Skin epidermis (tissue), 12 donors: ENCODE measurements at regions not wholly inside any gene's neighbourhood (a gene's known extent, or its start where the extent isn't known, plus 50 kb on each side); places are given as distances from the start of the nearest gene placed in this dataset.
"Not testable (repeated sequence)": the region's sequence is repeated elsewhere in the genome, so short reads cannot be mapped to it uniquely, and the experiment has no call there.

Experiments
- H3K27ac ChIP-seq, 21 experiments: fragments of 200-600 bp; sonication (generic) in 11 of 21; one replicate each; pipeline ENCODE4 v1.5.0; 2020; ENCODE audit warnings: mild to moderate bottlenecking in 3 of 21, inconsistent platforms in 2 of 21, moderate library complexity in 2 of 21
- H3K4me3 ChIP-seq, 7 experiments: fragments of 200-600 bp; sonication (generic) in 2 of 7; one replicate each; pipeline ENCODE4 v1.5.0; 2020; ENCODE audit warnings: inconsistent platforms in 2 of 7, mild to moderate bottlenecking in 2 of 7, moderate library complexity in 1 of 7

DNA sequence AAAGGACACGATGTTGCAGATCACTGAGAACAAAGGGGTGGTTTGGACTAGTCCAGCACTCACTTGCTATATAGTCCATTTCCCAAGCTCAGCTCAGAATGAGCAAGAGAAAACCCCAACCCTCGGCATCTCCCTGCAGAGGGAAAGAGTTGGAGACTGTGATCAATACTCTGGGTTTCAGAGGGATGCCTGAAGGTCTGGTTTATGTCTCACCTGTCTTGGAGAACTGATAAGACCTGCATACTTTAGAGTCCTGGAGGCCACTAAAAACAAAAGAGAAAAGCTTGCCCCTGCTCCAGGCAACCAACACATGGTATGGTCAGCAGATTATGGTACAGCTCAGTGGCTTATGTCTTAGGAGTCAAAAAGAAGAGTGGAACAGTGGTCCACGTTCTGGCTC is 1006.9 kb downstream of the CDH9 start:
- Histone ChIP-seq H3K4me3 (no peak overlapping the region), H3K27ac (no peak overlapping the region)

- H3K4me3 ChIP-seq: no peak overlapping the region
- no peak overlapping the region for H3K27ac ChIP-seq
Measured at GRCh38 chr5:26026044-26026443, 1012.3 kb downstream of the CDH9 start.

DNA sequence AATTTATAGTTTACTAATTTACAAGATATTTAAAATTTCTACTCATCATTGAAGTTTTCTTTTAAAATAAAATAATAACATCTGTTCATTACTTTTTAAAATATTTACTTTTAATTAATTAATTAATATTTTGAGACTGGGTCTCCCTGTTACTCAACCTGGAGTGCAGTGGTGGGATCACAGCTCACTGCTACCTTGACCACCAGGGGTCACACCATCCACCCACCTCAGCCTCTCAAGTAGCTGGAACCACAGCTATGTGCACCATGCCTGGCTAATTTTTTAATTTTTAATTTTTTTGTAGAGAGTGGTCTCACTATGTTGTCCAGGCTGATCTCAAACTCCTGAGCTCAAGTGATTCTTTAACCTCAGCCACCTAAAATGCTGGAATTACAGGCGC is 1013.6 kb downstream of the CDH9 start:
- no peak overlapping the region for H3K27ac ChIP-seq
- no peak overlapping the region for H3K4me3 ChIP-seq

GRCh38 chr5:26023361-26023760 is 1015.0 kb downstream of the CDH9 start:
- Histone ChIP-seq H3K4me3 (no peak overlapping the region), H3K27ac (no peak overlapping the region)

GRCh38 chr5:26014206-26014605 is 1024.2 kb downstream of the CDH9 start:
- Histone ChIP-seq H3K27ac (no peak overlapping the region), H3K4me3 (no peak overlapping the region)

DNA sequence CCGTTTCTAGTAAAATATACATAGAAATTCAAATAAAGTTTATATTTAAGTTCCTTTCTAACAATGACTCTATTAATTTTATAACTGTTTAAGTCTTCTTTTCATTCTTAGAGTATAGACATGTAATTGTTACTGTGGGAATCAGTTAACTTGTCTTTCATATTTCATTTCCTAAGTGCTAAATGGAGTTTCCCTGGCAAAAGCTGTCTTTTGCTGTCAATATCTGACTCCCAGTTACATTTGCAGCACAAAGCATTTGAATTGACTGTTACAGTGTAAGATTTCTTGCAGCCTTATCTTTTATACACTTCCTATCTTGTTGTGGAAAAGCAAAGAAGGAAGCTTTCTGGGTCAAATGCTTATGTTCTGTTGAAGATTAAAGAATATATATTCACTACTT is 1026.3 kb downstream of the CDH9 start:
- H3K27ac ChIP-seq: no peak overlapping the region
- H3K4me3 ChIP-seq: no peak overlapping the region

- no peak overlapping the region for H3K27ac ChIP-seq
- no peak overlapping the region for H3K4me3 ChIP-seq
Measured at GRCh38 chr5:26009742-26010141, 1028.6 kb downstream of the CDH9 start.

GRCh38 chr5:26003966-26004365 is 1034.4 kb downstream of the CDH9 start:
- no peak overlapping the region for H3K27ac ChIP-seq
- no peak overlapping the region for H3K4me3 ChIP-seq

- no peak overlapping the region for H3K4me3 ChIP-seq
- no peak overlapping the region for H3K27ac ChIP-seq
Measured at GRCh38 chr5:25995209-25995608, 1043.2 kb downstream of the CDH9 start.

DNA sequence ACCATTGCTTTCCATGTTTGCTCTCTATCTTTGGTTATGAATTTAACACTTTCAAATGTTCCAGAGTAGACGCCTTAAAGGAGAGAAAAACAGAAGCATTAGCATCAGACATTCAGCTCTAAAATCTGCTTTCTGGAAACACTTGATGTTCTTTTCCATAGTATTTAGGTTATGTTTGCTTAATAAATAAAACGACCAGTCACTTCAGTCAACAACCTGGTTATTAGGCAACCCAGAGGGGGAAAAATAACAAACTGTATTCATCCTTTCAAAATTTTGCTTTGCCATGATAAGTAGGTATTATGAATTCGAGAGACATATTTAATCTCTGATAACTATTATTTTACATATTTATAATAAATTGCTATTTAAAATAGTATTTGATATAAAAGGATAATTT is 1044.7 kb downstream of the CDH9 start:
- Histone ChIP-seq H3K4me3 (no peak overlapping the region), H3K27ac (no peak overlapping the region)

GRCh38 chr5:25991639-25992038 is 1046.7 kb downstream of the CDH9 start:
- H3K27ac ChIP-seq: no peak overlapping the region
- no peak overlapping the region for H3K4me3 ChIP-seq

- H3K4me3 ChIP-seq: no peak overlapping the region
Measured at GRCh38 chr5:25990771-25991170, 1047.6 kb downstream of the CDH9 start.

DNA sequence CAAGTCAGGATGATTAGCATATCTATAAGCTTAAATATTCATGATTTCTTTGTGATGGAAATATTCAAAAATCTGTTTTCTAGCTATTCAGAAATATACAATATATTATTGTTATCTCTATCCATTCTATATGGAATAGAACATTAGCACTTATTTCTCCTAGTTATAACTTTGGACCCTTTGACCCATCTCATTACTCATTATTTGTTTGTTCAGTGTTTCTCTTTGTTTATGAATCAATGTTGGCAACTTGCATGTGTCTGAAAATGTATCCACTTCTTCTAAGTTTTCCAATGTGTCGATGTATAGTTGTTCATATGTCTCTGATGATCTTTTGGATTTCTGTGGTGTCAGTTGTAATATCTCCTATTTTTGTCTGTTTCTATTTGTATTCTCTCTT is 1059.3 kb downstream of the CDH9 start:
- no peak overlapping the region for H3K4me3 ChIP-seq
- no peak overlapping the region for H3K27ac ChIP-seq

More at GRCh38 chr5:25990771-25991170, 1047.6 kb downstream of the CDH9 start:
- no peak overlapping the region for H3K27ac ChIP-seq

DNA sequence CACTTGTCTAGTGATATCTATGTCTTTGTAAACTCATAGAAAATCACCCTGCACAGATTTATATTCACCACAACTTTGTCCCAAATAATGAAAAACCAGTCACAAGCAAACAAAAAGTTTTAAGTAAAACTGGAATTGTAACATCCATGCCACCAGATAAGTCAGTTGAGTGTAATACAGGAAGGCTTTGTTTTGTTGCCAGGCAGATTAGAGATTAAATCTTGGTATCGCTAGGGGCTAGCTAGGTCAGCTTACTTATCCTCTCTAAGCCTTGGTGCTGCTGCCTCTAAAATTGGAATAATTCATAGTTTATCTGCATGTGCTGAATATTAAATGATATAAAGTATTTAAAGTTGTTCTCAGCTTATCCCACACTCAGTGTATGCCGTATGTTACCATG is 1062.5 kb downstream of the CDH9 start:
- no peak overlapping the region for H3K27ac ChIP-seq
- no peak overlapping the region for H3K4me3 ChIP-seq

DNA sequence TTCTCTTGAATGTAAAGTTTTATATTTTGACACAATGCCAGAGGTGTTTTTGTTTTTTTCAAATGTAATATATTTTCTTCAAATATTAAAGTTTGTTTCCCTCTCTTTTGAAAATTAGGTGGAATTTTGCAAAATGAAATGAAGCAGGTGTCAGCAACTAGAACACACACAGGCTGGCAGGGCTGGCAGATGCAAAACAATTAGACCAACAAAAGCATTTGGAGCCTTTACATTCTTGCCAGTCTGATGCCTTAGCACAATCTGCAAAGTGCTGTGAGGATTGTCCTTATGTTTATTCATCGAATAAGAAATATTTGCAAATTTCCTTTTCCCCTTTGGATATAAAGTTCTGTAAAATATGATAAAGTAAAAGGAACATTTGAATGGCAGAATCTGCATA is 1063.9 kb downstream of the CDH9 start:
- no peak overlapping the region for H3K4me3 ChIP-seq

DNA sequence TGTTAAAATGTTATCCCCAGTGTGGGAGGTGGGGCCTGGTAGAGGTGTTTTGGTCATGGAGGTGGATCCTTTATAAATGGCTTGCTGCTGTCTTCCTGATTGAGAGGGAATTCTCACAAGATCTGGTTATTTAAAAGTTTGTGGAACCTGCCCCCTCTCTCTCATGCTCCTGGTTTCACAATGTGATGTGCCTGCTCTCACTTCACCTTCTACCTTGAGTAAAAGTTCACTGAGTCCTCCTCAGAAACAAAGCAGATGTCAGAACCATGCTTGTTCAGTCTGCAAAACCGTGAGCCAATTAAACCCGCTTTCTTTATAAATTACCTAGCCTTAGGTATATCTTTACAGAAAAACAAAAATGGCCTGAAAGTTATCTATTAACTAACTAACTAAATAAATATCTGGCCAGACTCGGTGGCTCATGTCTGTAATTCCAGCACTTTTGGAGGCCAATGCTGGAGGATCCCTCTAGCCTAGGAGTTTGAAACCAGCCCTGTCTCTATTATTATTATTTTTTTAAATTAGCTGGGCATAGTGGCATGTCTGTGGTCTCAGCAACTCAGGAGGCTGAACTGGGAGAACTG is 1067.4 kb downstream of the CDH9 start:
- no peak overlapping the region for H3K27ac ChIP-seq
- H3K4me3 ChIP-seq: no peak overlapping the region

More for the DNA sequence above, 1063.9 kb downstream of the CDH9 start:
- no peak overlapping the region for H3K27ac ChIP-seq

DNA sequence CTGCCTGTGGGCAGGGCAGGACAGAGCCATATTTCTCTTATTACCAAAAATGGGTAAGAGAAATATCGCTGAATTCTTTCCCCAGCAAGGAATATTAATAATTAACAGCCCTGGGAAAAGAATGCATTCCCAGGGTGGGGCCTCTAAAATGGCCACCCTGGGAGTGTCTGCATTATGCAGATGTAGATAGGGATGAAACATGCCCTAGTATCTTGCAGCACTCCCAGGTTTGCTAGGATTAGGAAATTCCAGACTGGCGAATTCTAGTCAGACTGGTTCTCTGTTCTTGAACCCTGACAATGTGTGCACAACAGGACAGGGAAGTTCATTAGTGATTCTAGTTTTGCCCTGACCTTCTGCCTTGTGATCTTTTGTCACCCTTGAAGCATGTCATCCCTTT is 1069.3 kb downstream of the CDH9 start:
- H3K4me3 ChIP-seq, H3K27ac ChIP-seq: not testable (repeated sequence)

GRCh38 chr5:25964009-25964372 is 1074.4 kb downstream of the CDH9 start:
- Histone ChIP-seq H3K4me3 (no peak overlapping the region), H3K27ac (no peak overlapping the region)

DNA sequence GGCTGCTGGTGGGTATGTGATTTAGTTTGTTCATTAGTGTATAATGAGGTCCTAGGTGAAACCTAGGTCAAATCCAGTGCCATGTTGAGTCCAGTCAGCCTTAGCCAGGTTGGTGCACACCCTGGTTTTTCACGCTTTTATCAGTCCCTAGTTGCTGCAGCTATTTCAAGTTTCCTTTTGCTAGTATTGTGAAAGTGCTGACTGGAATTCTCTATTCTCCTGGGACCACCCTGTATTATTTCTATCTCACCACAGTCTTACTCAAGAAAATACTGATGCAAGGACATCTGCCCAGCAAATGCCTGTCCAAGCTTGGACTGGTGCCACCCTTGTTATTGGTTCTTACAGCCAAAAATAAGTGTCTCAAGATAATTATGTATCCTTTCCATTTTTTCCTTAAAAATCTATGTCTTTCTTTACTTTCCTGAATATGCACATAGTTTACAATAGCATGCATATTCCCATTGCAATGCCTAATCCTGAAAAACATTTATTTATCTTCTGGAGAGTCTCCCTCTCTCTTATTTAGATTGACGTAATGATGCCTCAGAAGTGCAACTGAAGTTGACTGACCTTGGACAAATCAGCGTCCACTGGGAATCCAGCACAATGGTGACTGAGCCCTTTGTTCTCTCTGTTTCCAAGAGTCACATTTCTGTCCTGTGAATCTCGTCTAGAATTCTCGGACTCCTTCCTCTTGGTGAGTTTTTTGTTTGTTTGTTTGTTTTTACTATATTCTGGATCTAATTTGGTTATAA is 1075.0 kb downstream of the CDH9 start:
- no peak overlapping the region for H3K4me3 ChIP-seq

GRCh38 chr5:25955337-25955736 is 1083.0 kb downstream of the CDH9 start:
- H3K27ac ChIP-seq: no peak overlapping the region
- H3K4me3 ChIP-seq: no peak overlapping the region

More for the DNA sequence above, 1075.0 kb downstream of the CDH9 start:
- H3K27ac ChIP-seq: no peak overlapping the region

GRCh38 chr5:25950681-25951080 is 1087.7 kb downstream of the CDH9 start:
- H3K4me3 ChIP-seq: no peak overlapping the region
- no peak overlapping the region for H3K27ac ChIP-seq

DNA sequence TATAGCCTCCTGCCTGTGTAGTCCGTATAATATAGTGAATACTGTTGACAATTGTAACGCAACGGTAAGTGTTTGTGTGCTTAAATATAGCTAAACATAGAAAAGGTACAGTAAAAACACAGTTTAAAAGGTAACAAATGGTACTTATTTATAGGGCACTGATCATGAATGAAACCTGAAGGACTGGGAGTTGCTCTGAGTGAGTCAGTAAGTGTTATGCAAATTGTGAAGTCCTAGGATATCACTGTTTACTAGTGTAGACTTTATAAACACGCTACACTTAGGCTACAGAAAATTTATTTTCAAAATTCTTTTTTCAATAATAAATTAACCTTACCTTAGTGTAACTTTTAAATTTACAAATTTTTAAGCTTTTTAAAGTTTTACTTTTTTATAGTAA is 1090.1 kb downstream of the CDH9 start:
- no peak overlapping the region for H3K27ac ChIP-seq

More for the DNA sequence above, 1090.1 kb downstream of the CDH9 start:
- no peak overlapping the region for H3K4me3 ChIP-seq
